ENCODE measurements at regions not wholly inside any gene's neighbourhood (a gene's known extent, or its start where the extent isn't known, plus 50 kb on each side); places are given as distances from the start of the nearest gene placed in this dataset.
"Not testable (repeated sequence)": the region's sequence is repeated elsewhere in the genome, so short reads cannot be mapped to it uniquely, and the experiment has no call there.

DNA sequence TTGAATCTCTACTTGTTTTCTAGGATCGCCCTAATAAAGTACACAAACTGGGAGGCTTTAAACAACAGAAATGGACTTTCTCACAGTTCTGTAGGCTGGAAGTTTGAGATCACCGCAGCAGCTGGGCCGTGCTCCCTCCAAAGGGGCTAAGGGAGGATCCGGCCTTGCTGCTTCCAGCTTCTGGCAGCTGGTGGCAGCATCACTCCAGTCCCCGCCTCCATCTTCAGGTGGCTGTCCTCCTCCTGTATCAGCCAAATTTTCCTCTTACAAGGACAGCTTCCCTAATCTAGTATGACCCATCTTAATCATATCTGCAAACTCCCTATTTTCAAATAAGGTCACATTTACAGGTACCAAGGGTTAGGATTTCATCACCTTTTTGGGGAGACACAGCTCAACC is 120.5 kb downstream of the MRPL57 start:
- intact Hi-C loops (cut with DNase I): loop anchor here (2.0 to 5.0 kb wide), 3 partner anchors 160 to 182 kb away; partner anchors contain the start of gene ZDHHC20 (in 1 of the 2)
- H3K9me3 ChIP-seq; H3K36me3 ChIP-seq (ENCODE audit: insufficient read depth in 1 of 2, low read depth in 1 of 2); H3K27ac ChIP-seq; H3K27me3 ChIP-seq (ENCODE audit: insufficient read depth in 3 of 3, low read length in 2 of 3); H3K4me3 ChIP-seq: not testable (repeated sequence)
- TF ChIP-seq, protein P1, sequence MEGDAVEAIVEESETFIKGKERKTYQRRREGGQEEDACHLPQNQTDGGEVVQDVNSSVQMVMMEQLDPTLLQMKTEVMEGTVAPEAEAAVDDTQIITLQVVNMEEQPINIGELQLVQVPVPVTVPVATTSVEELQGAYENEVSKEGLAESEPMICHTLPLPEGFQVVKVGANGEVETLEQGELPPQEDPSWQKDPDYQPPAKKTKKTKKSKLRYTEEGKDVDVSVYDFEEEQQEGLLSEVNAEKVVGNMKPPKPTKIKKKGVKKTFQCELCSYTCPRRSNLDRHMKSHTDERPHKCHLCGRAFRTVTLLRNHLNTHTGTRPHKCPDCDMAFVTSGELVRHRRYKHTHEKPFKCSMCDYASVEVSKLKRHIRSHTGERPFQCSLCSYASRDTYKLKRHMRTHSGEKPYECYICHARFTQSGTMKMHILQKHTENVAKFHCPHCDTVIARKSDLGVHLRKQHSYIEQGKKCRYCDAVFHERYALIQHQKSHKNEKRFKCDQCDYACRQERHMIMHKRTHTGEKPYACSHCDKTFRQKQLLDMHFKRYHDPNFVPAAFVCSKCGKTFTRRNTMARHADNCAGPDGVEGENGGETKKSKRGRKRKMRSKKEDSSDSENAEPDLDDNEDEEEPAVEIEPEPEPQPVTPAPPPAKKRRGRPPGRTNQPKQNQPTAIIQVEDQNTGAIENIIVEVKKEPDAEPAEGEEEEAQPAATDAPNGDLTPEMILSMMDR (IDR thresholded peaks at IDR 0.05): peak; percentile 12
- H3K4me1 ChIP-seq: peaks cover 11% of the 10 kb centered on the region
- DNase-seq: peak in 1 of 2 donors; percentile 49
- WGBS, 3 donors: 22 to 30% (median 25%) methylated on average over 5 of the region's 5 CpGs
- ATAC-seq: peak in 2 of 4 donors; percentile 39 to 40

DNA sequence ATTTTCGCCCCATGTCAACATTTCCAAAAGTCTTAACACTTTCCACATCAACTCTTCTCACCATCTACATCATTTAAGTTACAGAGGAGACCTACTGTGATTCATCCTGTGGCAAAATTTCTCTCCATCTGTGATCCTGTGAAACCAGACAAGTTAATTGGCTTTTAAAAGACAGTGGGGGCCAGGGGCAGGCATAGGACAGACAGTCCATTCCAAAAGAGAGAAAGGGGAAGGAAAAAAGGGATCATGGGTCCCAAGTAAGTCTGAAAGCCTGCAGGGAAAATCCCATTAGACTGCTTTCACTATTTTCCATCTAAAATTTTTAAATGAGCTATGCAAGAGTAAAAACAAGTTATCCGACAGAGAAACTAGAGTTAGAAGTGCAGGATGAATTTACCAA is 121.0 kb downstream of the MRPL57 start:
- Histone ChIP-seq H3K4me3 (peak overlapping the region; percentile 95), H3K27ac (no peak overlapping the region), H3K4me1 (peaks cover 11% of the 10 kb centered on the region), H3K27me3 (ENCODE audit: insufficient read depth in 3 of 3, low read length in 2 of 3) (no peaks in the 10 kb centered on the region), H3K9me3 (no peaks in the 10 kb centered on the region), H3K36me3 (ENCODE audit: insufficient read depth in 1 of 2, low read depth in 1 of 2) (no peaks in the 10 kb centered on the region)
- 65 to 70% (median 66%) methylated on average over 2 of the region's 2 CpGs for whole genome bisulfite sequencing, 3 donors
- intact Hi-C loops (cut with DNase I): loop anchor here (2.0 to 5.0 kb wide), 3 partner anchors 160 to 181 kb away; partner anchors contain the start of gene ZDHHC20 (in 1 of the 2)
- DNase-seq (no peak), ATAC-seq (no peak)
- TF ChIP-seq, protein P1 (IDR thresholded peaks at IDR 0.05): no peak

DNA sequence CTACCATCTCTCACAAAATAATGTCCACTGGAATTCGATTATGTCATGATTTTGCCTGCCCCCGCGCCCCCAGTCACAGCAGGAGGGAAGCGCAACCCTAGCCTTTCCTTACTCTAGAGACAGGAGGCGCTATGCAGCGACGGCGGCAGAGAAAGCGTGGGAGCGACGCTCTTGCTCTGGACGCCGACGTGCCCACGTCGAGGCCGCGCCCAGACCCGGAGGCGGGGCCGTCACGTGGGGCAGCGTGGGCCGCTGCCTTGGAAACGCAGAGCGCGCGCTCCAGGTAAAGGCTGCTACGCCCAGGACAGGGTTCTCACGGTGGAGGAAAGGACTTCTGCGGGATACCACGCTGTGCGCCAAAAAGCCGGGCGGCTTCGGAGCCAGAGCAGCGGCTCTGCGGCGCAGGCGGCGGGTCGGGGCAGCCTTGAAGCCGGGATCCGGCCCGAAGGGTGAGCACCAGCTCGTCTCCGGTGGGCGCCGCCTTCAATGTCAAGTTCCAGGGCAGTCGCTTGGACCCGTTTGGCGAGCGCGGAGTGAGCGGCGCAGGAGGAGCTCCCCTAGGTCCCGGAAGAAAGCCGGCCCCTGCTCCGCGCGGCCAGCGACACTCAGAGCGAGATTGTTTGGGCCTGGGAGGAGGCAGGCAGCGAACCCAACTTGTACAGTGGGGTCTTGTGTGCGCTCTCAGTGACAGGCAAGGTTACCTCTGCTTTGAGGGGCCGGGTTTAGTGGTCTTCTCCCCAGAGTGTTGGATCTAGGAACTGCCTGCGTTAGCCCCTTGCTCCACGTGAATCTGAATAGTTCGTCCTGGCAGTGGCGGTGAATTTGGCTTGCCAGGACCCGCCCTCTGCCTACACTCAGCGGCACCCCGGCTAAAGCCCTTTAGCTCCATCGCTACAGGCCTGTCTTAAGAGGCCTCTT is 121.7 kb downstream of the MRPL57 start:
- ATAC-seq: peak; percentile 99 to 100 (median 100)
- no peaks in the 10 kb centered on the region for H3K27me3 ChIP-seq (ENCODE audit: insufficient read depth in 3 of 3, low read length in 2 of 3)
- DNase-seq: peak; percentile 84 to 89
- peaks cover 11% of the 10 kb centered on the region for H3K4me1 ChIP-seq
- intact Hi-C loops (cut with DNase I): loop anchor here (2.0 to 5.0 kb wide), 3 partner anchors 159 to 181 kb away; partner anchors contain the start of gene ZDHHC20 (in 1 of the 2)
- 0% methylated on average over 74 of the region's 74 CpGs for WGBS, 3 donors
- H3K27ac ChIP-seq: peak overlapping the region; percentile 49
- H3K9me3 ChIP-seq: no peaks in the 10 kb centered on the region
- H3K36me3 ChIP-seq (ENCODE audit: insufficient read depth in 1 of 2, low read depth in 1 of 2): peaks cover 0 to 2% of the 10 kb centered on the region in 2 donors
- TF ChIP-seq, protein P1 (IDR thresholded peaks at IDR 0.05): peak; percentile 83
- H3K4me3 ChIP-seq: peak overlapping the region; percentile 95

DNA sequence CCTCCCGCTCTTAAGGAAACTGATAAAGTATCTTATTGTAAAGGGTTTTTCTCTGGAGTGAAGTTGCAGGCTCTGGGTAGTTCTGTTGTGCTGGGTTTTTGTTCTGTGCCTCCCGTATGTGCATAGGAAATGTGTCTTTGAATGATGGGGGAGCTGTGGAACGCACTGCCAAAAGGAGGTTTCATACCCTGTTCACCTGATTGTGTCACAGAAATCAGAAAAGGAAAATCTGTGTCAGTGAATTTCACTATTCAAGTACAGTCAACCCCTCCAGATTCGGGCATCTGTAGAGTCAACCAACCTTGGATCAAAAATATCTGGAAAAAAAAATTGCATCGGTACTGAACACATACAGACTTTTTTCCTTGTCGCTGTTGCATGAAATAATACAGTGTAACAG is 127.8 kb downstream of the MRPL57 start:
- Histone ChIP-seq H3K9me3 (no peaks in the 10 kb centered on the region), H3K36me3 (ENCODE audit: insufficient read depth in 1 of 2, low read depth in 1 of 2) (peaks cover 0 to 4% of the 10 kb centered on the region in 2 donors), H3K4me1 (peaks cover 4% of the 10 kb centered on the region), H3K4me3 (no peak overlapping the region), H3K27me3 (ENCODE audit: insufficient read depth in 3 of 3, low read length in 2 of 3) (no peaks in the 10 kb centered on the region), H3K27ac (no peak overlapping the region)
- intact Hi-C loops (cut with DNase I): no loop called here
- ATAC-seq (no peak), DNase-seq (no peak)
- 93 to 100% (median 98%) methylated on average over 6 of the region's 6 CpGs for WGBS, 3 donors
- TF ChIP-seq, protein P1 (IDR thresholded peaks at IDR 0.05): no peak

DNA sequence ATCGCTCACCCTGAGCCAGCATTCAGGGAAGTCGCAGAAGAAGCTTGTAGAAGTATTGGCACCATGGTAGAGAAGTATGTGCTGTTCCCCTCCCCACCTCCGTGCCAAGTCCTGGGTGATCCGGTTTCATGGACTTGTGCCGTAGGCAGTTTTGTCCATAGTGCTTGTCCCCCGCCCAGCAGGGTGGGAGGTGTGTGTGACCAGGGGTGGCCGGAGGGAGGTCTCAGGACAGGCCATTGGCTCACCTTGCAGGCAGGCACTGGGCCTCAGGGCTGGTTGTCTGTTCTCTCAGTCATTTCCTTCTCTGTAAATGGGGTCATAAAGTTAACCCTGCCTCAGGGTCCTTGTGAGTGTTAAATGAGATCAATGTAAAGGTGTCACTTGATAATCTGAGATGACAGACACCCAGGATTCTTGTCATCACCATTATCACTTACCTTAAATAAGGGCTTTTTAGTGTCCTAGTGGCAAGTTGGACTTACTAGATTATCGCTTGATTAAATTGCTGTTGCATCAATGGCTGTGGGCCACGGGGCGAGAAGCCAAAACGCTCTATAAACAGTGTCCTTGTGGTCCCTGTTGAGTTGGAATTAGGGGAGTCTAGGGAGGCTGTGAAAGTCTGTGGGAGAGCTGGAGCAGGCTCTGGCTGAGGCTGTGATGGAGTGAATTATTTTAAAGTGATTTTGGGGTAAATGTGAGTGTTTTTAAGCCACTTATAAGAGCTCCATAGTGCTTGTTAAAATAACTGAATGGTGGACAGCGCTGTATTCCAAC is 130.0 kb downstream of the MRPL57 start:
- DNase-seq: peak in 1 of 2 donors; percentile 43
- H3K9me3 ChIP-seq; H3K27ac ChIP-seq; H3K4me1 ChIP-seq; intact Hi-C loops (cut with DNase I); H3K4me3 ChIP-seq; H3K27me3 ChIP-seq (ENCODE audit: insufficient read depth in 3 of 3, low read length in 2 of 3); H3K36me3 ChIP-seq (ENCODE audit: insufficient read depth in 1 of 2, low read depth in 1 of 2): not testable (repeated sequence)
- 56 to 61% (median 58%) methylated on average over 12 of the region's 12 CpGs for WGBS, 3 donors
- ATAC-seq: peak in 1 of 4 donors; percentile 27

DNA sequence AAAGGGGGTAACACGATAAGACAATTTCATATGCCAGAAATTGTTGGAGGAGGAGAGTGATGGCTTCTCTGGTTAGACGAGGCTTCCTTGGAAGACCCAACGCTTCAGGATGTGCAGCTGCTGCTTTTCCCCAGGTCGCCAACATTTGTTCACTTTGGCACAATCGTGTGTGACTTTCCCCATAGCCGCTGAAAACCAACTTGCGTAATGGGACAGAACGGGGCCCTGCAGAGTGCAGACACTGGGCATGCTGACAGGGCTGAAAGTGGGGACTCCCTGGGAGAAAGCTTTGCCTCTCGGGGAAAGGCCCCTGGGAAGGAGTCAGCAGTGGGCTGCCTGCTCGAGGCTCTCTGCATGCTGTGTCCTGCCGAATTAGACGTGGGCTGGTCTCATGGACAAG is 130.7 kb downstream of the MRPL57 start:
- H3K27me3 ChIP-seq (ENCODE audit: insufficient read depth in 3 of 3, low read length in 2 of 3); H3K27ac ChIP-seq; H3K9me3 ChIP-seq; H3K4me1 ChIP-seq; H3K36me3 ChIP-seq (ENCODE audit: insufficient read depth in 1 of 2, low read depth in 1 of 2); H3K4me3 ChIP-seq; intact Hi-C loops (cut with DNase I): not testable (repeated sequence)
- peak in 1 of 2 donors; percentile 59 for DNase-seq
- 33 to 55% (median 39%) methylated on average over 9 to 10 of the region's 12 CpGs for WGBS, 3 donors
- peak in 3 of 4 donors; percentile 59 to 88 (median 79) for ATAC-seq
